Cardiac septum (tissue), 1 donor: ENCODE measurements at regions not wholly inside any gene's neighbourhood (a gene's known extent, or its start where the extent isn't known, plus 50 kb on each side); places are given as distances from the start of the nearest gene placed in this dataset.

ENCODE experiments used
- DNase-seq: peaks from one replicate; pipeline ENCODE4 v3.0.0-alpha.2; 2020; ENCODE audit warnings: low spot score
- intact Hi-C: fragments of 100-400 bp; cut with DNase I; formaldehyde crosslinking; loops from one replicate; pipeline ENCODE4 v1.14.0; 2022
- donor health status: DM: no; HTN: no; CAD: no.

- intact Hi-C loops: no loop called here
Observed at GRCh38 chr11:32005786-32006416, 85.0 kb upstream of the RCN1 start.

DNA sequence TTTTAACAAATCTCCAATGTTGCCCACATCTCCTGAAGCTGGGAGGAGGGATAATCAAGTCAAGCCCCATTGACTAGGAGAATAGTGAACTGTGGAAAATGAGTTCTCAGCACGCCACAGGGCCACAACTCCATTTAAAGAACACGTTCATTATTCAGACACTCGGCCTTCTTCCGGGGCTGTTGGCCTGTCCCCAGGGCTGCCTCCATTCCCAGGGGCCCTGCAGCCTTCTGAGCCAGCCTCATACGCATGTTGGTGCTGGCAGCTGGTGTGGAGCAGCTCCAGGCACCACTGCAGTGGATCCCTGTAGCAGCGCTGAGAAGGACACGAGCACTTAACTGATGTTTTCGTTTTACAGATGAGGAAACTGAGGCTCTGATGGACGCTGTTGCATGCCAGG, 87.5 kb upstream of the RCN1 start:
- no peak for DNase-seq
- intact Hi-C loops: no loop called here

More at GRCh38 chr11:32005786-32006416, 85.0 kb upstream of the RCN1 start:
- no peak for DNase-seq

GRCh38 chr11:32002311-32002710, 88.6 kb upstream of the RCN1 start:
- intact Hi-C loops: no loop called here
- DNase-seq: no peak

GRCh38 chr11:31997955-31998354, 92.9 kb upstream of the RCN1 start:
- intact Hi-C loops: no loop called here
- no peak for DNase-seq

GRCh38 chr11:31996159-31996881, 94.6 kb upstream of the RCN1 start:
- intact Hi-C loops: no loop called here
- no peak for DNase-seq

DNA sequence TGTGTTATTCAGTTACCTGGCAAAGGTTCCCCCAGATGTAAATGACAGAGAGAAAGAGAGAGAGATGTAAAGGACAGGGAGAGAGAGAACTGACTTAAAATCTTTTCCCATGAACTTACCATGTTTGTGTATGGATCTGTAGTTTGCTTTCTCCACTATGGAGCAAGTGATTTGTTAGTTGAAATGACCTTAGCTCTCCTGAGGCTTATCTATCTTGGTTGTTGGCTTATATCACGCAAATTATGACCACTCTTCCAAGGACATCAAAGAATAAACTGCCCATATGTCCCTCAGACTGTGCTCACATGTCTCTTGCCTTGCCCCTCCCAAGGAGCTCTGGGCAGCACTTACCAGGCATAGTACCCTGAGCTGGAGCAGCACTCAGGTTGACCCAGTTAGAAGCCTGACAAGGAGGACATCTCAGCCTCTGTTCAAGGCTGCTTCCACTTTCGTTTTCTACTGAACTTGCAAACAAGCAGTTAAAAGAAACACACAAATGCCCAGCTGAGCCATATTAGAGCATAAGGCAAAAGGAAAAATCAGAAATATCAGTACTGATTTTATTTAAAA, 95.3 kb upstream of the RCN1 start:
- DNase-seq: no peak
- intact Hi-C loops: no loop called here

DNA sequence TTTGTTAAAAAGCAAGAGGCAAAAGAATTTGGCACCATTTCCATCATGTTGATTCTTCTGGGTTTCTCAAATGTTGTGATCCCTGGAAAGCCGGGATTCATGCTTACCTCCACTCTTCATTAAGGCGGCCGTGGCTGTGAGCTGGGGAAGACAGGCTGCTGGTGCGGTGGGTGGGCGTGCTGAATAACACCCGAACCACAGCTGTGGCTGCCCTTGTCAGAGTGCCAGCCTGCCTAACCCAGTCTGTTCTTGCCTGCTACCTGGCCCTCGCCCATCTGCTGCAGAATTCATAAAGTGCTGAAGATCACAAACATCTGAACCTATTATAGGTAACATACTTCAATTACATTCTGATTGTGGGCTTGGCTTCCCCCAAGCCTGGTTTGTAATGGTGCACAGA, 95.8 kb upstream of the RCN1 start:
- intact Hi-C loops: no loop called here
- DNase-seq: no peak

GRCh38 chr11:31987118-31988005, 103.5 kb upstream of the RCN1 start:
- no peak for DNase-seq
- intact Hi-C loops: no loop called here

DNA sequence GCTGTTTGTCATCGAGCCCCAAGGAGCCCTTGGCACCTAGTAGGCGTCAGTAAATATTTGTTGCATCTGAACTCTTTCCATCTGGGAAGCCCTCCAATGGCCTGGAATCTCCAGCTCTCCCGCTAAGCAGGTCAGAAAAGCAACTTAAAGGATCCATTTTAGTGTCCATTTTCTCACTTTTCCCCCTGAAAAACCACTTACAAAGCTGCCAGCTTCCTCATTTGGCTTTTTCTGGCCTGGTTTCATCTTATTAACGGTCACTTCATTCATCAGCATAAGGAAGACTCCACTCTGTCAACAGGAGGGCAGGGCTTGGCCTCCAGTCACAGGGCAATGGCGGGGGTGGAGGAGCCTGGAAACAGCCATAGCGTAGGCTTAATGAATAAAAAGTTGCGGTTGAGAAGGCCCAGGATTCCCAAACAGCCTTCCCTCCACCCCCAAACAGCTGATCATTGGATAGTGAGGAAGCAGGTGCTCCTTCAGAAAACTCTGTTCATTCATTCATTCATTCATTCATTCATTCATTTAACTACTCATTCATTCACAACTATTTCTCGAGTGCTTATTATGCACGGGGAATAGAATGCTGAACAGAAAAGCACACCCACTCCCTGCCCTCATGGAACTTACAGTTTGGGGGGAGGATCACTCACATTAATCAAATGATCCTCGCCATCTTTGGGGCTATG, 104.5 kb upstream of the RCN1 start:
- intact Hi-C loops: no loop called here
- DNase-seq: no peak

GRCh38 chr11:31981457-31981856, 109.4 kb upstream of the RCN1 start:
- DNase-seq: no peak
- intact Hi-C loops: no loop called here

GRCh38 chr11:31977343-31977742, 113.5 kb upstream of the RCN1 start:
- intact Hi-C loops: no loop called here
- no peak for DNase-seq

- intact Hi-C loops: no loop called here
- no peak for DNase-seq
Observed at GRCh38 chr11:31974366-31975136, 116.3 kb upstream of the RCN1 start.

- no peak for DNase-seq
- intact Hi-C loops: no loop called here
Observed at GRCh38 chr11:31973172-31973571, 117.7 kb upstream of the RCN1 start.

DNA sequence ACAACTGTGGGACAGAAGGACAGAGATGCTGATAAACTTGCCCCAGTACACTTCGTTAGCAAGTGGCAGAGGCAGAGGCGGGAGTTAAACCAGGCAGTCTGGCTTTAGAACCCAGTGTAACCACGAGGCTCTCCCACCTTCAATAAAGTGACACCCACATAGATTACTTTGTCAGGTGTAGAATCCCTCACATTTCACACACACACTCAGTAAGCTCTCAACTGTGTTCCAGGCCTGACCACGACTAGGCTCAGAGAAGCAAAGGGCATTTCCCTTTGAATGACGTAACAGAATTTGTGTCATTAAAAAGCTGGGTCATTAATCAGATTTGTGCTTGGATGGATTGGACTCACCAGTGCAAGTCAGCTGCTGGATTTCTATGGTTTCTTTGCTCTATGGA, 118.3 kb upstream of the RCN1 start:
- no peak for DNase-seq
- intact Hi-C loops: no loop called here

- intact Hi-C loops: loop anchor here (10.0 kb wide), 1 partner anchor 725 kb away; no protein-coding TSS in a partner anchor
- no peak for DNase-seq
Observed at GRCh38 chr11:31969359-31969702, 121.5 kb upstream of the RCN1 start.

DNA sequence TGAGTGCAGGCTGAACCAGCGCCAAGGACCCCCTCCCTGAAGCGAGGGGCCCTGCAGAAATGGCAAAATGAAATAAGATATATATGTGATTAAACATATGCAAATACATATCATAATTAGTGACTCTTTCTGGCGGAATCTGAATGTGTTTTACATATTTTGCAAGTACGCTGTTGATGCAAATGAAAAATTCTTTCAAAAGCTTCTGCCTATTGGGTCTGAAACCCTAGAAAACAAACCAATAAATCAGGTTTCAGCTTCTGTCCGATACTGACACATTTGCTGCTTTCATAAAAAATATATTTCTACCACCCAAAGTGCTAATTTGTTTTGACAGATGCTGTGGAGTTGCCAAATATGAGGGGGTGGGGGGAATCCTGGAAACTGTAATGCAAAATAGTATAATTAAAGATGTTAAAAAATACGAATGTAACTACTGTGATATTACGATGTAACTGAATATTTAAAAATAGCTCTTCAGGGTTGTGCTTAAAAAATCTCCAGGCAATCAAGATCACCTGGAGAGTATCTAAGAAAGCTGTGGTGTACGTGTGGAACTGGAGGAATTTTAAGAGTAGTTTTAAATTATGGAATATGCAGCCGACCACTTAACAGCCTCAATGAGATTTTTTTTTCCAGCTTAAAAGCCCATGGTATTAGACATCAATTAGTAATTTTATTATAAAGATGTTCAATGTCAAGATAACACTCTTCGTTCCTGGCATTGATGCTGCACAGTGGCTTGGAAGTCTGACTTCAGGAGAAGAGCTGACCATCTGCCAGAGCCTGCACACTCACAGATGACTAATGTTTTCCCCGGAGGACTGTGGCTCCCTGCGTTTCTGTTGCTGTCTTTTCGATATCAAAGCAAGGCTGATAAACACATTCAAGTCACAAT, 122.2 kb upstream of the RCN1 start:
- intact Hi-C loops: loop anchor here (10.0 kb wide), 1 partner anchor 724 kb away; no protein-coding TSS in a partner anchor
- DNase-seq: no peak

GRCh38 chr11:31967404-31968130, 123.3 kb upstream of the RCN1 start:
- intact Hi-C loops: loop anchor here (10.0 kb wide), 1 partner anchor 723 kb away; no protein-coding TSS in a partner anchor

More at GRCh38 chr11:31967404-31968130, 123.3 kb upstream of the RCN1 start:
- no peak for DNase-seq
